ENCODE measurements at regions not wholly inside any gene's neighbourhood (a gene's known extent, or its start where the extent isn't known, plus 50 kb on each side); places are given as distances from the start of the nearest gene placed in this dataset.
"Not testable (repeated sequence)": the region's sequence is repeated elsewhere in the genome, so short reads cannot be mapped to it uniquely, and the experiment has no call there.

DNA sequence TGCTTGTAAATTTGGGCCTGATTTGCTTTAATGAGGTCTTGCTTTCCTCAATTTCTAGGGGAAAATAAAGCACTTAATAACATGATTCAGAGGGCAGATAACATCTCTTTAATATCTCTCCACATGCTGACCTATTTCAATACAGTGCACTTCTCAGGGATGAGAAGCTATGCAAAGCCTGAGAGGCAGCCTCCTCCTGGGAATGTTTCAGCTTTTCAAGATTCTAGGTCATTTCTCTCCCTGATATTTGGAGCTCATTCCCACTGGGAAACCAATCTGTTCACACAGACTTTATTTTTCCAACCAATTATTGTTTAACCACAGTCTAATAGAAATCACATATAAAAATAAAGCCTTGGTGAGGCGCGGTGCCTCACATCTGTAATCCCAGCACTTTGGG, 67.0 kb upstream of the LSAMP start:
- no peak for DNase-seq (ENCODE audit: low spot score)

- no peak for DNase-seq (ENCODE audit: low spot score)
Observed at GRCh38 chr3:116512931-116513330, 67.6 kb upstream of the LSAMP start.

DNA sequence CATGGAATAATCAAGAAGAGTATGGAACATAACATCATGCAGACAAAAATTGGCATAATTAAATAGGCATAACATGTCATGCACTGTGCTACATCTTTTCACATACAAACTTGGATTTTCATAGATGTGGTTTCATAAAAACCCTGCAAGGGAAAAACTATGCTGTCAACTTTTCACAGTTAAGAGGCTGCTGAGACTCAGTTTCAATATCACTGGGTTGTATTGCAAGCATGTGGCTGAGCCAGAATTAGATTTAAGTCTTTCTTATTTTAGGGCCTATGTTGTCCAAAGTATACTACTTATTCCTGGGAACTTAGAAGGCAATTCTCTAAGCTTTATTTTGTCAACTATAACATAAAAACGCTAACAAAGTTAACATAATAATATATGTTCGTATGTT, 70.7 kb upstream of the LSAMP start:
- DNase-seq (ENCODE audit: low spot score) = no peak

DNA sequence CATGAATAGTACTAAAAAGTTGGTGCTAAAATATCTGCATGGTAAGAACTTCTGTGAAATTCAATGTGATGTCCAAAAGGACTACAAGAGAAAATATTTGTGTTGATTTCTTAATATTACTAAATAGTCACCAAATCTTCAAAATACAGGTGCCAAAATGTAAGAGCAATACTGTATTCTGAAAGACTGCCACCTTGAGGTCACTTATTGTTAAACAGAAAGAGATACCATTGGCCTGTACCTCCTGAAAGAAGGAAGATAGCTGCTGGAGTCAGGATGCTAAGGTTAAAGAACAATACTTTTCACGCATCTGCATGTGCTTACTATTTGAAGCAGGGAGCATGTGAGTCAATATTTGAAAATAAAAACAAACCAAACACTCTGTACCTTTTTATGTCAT, 72.0 kb upstream of the LSAMP start:
- no peak for DNase-seq (ENCODE audit: low spot score)

- DNase-seq (ENCODE audit: low spot score) = not testable (repeated sequence)
Observed at GRCh38 chr3:116519101-116519500, 73.8 kb upstream of the LSAMP start.

DNA sequence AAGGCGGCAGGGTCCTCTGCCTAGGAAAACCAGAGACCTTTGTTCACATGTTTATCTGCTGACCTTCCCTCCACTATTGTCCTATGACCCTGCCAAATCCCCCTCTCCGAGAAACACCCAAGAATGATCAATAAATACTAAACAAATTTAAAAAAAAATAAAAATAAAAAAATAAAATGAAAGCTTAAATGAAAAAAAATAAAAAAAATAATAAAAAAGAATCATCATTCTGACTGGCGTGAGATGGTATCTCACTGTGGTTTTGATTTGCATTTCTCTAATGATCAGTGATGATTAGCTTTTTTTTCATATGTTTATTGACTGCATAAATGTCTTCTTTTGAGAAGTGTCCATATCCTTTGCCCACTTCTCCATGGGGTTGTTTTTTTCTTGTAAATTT, 74.5 kb upstream of the LSAMP start:
- DNase-seq (ENCODE audit: low spot score) = not testable (repeated sequence)

DNA sequence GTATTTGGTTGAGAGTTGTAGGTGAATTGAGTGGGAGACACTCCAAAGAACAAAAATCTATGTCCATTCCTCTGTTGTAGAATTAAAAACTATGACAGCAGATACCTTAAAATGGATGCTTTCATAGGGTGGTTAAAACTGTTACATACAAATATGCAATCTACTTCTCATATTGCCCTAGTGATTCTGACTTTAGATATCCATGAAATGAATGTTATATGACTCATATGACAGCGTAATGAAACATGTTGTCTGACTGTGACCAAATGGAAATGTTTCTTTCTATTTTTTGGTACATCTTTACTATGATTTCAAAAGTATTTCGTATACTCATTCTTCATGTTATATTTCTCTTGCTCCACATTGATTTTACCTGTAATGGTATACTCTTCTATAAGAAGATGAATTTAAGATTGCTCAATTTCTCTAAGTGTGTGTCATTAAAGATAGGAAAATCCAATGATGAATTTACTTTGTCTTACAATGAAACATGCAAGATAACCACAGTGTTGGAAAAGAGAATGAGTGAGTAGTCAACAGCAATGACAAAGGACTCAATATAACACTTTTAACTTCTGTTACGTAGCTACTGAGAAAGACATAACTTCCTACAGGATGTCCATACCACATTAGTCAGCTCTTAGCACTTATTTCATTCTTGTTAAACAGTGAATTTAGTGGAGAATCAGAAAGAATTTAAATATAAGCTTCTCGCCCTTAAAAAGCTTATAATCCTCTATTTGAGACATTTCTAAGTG, 79.3 kb upstream of the LSAMP start:
- peak; percentile 23 for DNase-seq (ENCODE audit: low spot score)

DNA sequence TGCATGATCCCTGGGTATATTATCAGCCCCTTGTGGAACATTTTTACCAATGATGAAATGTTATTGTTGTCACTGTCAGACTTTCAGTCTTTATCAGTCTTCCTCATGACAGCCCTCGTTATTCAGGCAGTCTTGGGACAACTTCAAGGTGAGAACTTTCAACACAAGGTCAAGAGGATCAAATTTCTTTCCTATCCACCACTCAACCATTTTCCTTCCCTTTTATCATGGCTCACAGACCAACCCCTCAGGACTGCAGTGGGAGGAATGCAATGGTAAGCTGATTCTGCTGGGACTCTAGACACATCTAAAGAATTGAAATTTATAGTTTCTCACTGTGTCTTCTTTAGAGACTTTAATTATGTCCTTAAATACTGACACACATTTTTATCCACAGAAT, 107.0 kb upstream of the LSAMP start:
- no peak for DNase-seq (ENCODE audit: low spot score)

DNA sequence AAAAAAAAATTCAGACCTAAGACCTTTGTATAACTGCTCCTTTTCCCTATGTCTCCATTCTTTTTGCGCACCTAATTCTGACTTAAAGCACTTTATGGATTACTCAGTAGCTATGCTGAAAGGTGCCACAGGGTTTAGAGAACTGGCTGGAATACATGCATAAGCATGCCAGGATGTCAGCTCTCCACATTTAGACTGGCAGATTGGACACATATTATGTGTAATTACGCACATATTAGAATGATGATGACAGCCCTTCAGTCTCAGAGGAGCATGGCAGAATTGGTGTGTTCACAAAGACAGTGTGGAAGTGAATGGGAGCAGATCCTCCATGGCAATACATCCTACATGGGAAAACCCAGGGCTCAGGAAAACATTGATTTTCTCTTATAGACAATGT, 108.1 kb upstream of the LSAMP start:
- DNase-seq (ENCODE audit: low spot score) = no peak

DNA sequence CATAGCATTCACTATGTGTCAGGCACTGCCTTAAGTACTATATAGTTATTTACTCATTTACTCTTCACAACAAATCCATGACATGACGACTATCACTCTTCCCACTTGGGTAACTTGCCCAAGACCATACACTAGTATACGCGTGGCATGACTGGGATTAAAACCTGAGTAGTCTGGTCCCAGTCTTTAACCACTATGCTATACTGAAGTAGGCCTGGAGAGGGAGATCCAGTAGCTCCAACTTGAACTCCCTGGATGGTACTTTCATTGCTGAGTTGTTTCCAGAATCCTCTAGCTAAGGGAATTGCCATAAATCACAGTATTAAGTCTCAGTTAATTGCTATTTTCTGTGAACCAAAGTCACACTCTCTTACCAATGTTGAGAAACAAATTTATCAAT, 116.2 kb upstream of the LSAMP start:
- DNase-seq (ENCODE audit: low spot score) = no peak

GRCh38 chr3:116563351-116563750, 118.1 kb upstream of the LSAMP start:
- no peak for DNase-seq (ENCODE audit: low spot score)

- DNase-seq (ENCODE audit: low spot score) = no peak
Observed at GRCh38 chr3:116566478-116566960, 121.2 kb upstream of the LSAMP start.

DNA sequence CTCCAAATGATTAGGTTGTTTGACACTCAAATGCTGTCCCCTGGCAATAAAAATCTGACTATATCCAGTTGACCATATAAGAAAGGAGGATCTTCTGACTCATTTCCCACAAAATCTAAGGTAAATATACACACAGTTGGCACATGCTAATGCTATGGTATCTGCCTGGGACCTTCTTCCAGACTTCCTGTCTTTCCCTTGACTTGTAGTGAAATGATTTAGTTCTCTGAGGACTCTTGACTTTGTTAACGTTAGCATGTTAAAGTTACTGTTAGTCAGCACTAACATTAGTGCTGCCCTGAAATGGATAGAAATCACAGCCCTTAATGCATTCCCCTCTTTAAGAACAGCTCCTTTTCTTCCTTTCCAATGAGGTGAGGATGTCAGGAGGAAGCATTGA, 124.3 kb upstream of the LSAMP start:
- no peak for DNase-seq (ENCODE audit: low spot score)

- DNase-seq (ENCODE audit: low spot score) = peak; percentile 3
Observed at GRCh38 chr3:116579840-116580239, 129.7 kb upstream of the TUSC7 start.

GRCh38 chr3:116586285-116586944, 123.2 kb upstream of the TUSC7 start:
- no peak for DNase-seq (ENCODE audit: low spot score)

DNA sequence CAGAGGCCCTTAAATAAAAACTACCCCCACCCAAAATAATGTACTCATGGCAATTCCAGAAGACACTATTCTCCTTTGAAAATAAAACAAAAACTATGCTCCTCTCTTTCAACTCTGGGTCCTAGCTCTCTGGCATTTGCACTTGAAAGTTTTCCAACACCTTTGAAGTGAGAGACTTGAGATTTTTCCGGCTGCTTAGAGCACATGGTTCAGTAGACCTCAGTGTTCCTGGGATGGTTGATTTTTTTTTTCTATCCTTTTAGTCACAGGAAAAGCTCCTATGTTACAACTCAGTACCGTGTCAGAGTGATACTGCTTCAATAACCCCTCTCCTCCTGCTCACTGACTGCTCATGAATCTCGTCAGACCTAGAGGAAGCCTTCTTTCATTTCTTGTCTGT, 118.3 kb upstream of the TUSC7 start:
- DNase-seq (ENCODE audit: low spot score) = no peak

DNA sequence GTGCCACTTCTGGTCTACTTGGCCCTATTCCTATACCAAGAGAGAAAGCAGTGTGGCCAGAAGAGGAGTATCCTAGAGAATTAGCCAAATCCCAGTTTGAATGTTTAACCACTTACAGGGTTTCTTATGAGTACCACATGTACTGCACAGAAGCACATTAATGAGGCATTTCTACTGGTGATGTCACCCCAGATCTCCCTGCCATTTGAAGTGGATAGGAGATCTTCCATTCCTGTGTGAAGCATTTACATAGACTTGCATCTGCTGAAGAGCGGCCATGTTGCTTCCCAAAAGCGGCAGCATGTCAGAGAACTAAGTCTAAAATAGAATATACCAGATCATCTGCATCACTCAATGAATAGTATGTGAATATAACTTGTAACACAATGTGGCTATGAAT, 108.4 kb upstream of the TUSC7 start:
- DNase-seq (ENCODE audit: low spot score) = no peak

DNA sequence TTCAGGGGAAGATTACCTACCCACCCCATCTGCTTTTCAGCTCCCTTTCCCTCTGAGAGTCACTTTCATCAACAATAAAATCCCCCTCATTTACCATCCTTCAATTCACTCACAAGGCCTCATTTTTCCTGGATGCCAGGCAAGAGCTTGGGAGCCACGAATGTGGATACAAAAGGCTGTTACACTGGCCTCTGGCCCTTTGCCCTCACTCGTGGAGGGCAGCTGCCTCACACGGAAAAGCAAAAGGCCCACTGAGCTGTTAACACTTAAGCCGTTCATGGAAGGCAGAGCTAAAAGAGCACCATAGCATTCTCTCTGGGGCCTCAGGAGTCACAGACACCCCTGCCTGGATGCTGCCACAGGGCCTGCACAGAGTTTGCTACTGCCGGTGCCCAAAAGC, 102.4 kb upstream of the TUSC7 start:
- no peak for DNase-seq (ENCODE audit: low spot score)

DNA sequence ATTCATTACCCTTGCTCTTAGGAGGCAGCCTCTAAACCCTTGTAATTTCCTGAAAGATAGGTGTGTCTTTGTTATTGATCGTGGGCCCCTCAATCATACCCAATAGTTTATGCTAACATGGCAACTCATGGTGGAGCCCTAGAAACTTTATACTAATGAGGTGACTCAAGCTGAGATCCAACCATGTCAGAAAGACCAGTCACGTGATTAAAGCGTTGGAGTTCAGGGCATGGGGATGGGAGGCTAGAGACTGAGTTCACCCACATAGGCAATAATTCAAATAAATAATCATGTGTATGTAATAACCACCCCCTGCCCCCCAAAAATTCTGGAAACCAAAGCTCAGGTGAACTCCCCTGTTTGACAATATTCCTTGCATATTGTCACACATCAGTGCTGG, 99.5 kb upstream of the TUSC7 start:
- no peak for DNase-seq (ENCODE audit: low spot score)

DNA sequence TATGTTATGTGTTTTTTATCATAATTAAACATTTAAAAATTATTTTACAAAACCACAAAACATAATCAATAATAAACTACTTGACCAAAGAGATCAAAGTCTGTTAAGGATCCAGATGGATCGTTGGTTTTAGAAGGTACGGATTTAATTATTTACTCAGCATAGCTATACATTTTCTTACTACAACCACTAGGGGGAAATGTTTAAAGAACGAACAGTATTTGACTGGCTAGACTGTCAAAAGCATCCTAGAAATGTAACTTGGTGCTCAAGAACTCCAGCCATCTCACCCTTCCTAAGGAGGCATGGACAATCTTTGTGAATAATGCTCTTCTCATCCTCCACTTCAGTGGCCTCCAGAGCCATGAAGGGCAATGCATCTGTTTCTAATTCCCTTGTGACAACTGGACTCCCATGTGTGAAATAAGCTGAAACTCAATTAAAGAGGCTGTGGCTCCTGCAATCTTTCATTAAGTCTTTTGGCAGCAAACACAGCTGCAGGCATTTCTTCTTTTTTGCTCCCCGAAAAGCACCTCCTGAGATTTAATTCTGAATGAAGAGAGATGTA, 94.7 kb upstream of the TUSC7 start:
- DNase-seq (ENCODE audit: low spot score) = peak; percentile 5

DNA sequence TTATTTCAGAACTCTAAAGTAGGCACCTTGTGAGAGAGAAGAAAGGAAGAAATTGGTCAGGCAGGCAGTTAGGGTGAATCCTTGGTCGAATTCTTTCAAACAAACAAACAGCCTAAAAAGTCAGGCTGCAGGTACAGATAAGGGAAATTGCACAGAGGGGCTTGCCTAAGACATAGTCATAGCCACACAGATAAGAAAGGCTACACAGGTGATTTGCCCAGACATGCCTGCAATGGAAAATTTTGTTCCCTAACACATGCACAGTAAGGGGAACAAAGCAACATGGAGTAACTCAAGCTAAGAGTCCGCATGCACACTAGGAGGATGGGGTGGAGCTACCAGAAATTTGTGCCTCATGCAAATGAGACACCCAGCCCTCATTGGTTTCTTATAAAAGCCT, 91.4 kb upstream of the TUSC7 start:
- no peak for DNase-seq (ENCODE audit: low spot score)

GRCh38 chr3:116618930-116619329, 90.6 kb upstream of the TUSC7 start:
- no peak for DNase-seq (ENCODE audit: low spot score)

- DNase-seq (ENCODE audit: low spot score) = no peak
Observed at GRCh38 chr3:116630494-116630893, 79.1 kb upstream of the TUSC7 start.
